WTC11 (cell line): ENCODE measurements at regions not wholly inside any gene's neighbourhood (a gene's known extent, or its start where the extent isn't known, plus 50 kb on each side); places are given as distances from the start of the nearest gene placed in this dataset.

Experiments
- ATF3 ChIP-seq: sonication (generic); formaldehyde crosslinking; conservative IDR thresholded peaks from 2 replicates; pipeline ENCODE4 v1.8.1; 2022; ENCODE audit warnings: mild to moderate bottlenecking, missing genetic modification reagents
- CBFB ChIP-seq: sonication (generic); formaldehyde crosslinking; IDR thresholded peaks from 2 replicates; pipeline ENCODE4 v1.8.1; 2022; ENCODE audit warnings: mild to moderate bottlenecking, low read depth, missing genetic modification reagents
- CTCF ChIP-seq: fragments of 200-600 bp; IDR thresholded peaks from 2 replicates; pipeline ENCODE4 v1.8.0; 2022; ENCODE audit warnings: antibody characterized with exemption
- ELF4 ChIP-seq: sonication (generic); formaldehyde crosslinking; IDR thresholded peaks from 2 replicates; pipeline ENCODE4 v1.8.1; 2022; ENCODE audit warnings: low read depth, mild to moderate bottlenecking, moderate library complexity, missing genetic modification reagents
- NFYB ChIP-seq: sonication (generic); formaldehyde crosslinking; conservative IDR thresholded peaks from 2 replicates; pipeline ENCODE4 v1.8.0; 2022; ENCODE audit warnings: low read depth, missing genetic modification reagents
- TCF7 ChIP-seq: sonication (generic); formaldehyde crosslinking; IDR thresholded peaks from 2 replicates; pipeline ENCODE4 v1.8.0; 2022; ENCODE audit warnings: mild to moderate bottlenecking, low read depth, missing genetic modification reagents, moderate library complexity

GRCh38 chrX:16444353-16444752, 205.6 kb upstream of the S100G start:
- no peak for TF ChIP-seq NFYB (CRISPR knock-in tag)
- no peak for TF ChIP-seq CTCF
- no peak for TF ChIP-seq ELF4
- TF ChIP-seq ATF3 (CRISPR knock-in tag), result no peak
- no peak for TF ChIP-seq CBFB (CRISPR knock-in tag)
- no peak for TF ChIP-seq TCF7 (CRISPR knock-in tag)
